ENCODE measurements at regions not wholly inside any gene's neighbourhood (a gene's known extent, or its start where the extent isn't known, plus 50 kb on each side); places are given as distances from the start of the nearest gene placed in this dataset.

- Histone ChIP-seq H3K36me3 (ENCODE audit: insufficient read depth, low read depth, low read length) (no peaks in the 10 kb centered on the region), H3K27me3 (ENCODE audit: insufficient read depth, low read length) (no peaks in the 10 kb centered on the region), H3K4me3 (ENCODE audit: low read length) (no peak overlapping the region), H3K4me1 (ENCODE audit: insufficient read depth, low read length) (no peaks in the 10 kb centered on the region), H3K27ac (ENCODE audit: low read length) (no peak overlapping the region), H3K9ac (ENCODE audit: low read depth, low read length) (no peak overlapping the region), H3K9me3 (ENCODE audit: insufficient read depth, low read depth, low read length) (no peaks in the 10 kb centered on the region)
These were observed 76.5 kb upstream of the ATP8A1 start for GRCh38 chr4:42733380-42733779.

- no peak overlapping the region for H3K27ac ChIP-seq (ENCODE audit: low read length)
- H3K4me1 ChIP-seq (ENCODE audit: insufficient read depth, low read length): no peaks in the 10 kb centered on the region
- no peaks in the 10 kb centered on the region for H3K36me3 ChIP-seq (ENCODE audit: insufficient read depth, low read depth, low read length)
- H3K27me3 ChIP-seq (ENCODE audit: insufficient read depth, low read length): no peaks in the 10 kb centered on the region
- no peak overlapping the region for H3K9ac ChIP-seq (ENCODE audit: low read depth, low read length)
- no peak overlapping the region for H3K4me3 ChIP-seq (ENCODE audit: low read length)
- H3K9me3 ChIP-seq (ENCODE audit: insufficient read depth, low read depth, low read length): no peaks in the 10 kb centered on the region
These were observed 75.9 kb upstream of the ATP8A1 start for GRCh38 chr4:42732776-42733175.

DNA sequence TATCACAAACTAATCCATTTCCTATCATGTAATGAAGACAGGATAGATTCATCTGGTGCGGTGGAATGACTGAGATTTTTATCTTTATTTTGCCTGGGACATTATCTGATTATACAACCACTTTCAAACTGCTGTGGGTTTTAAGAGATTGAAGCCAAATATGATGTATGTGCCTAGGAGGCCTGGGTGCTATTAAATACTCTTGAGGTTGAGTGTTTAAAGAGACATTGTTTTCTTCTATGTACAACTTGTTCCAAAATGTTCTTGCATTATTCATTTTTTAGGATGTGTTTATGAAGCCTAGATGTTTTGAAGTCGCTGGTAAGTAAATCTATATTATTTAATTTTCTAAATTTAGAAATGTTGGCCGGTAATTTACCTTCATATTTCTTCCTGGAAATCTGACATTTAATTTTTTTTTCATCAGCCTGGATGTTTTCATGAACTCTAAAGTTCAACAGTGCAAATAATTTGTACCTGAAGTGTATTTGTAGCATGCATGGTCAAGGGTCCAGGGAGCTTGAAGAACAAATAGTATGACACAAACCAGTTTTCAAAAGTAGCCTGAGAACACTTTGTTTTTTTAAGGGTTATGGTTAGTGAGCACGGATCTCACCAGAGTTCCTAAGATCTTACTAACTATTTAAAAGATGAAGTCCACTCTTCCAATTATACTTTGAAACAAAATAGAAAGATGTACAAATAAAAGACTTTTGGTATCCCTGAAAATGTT is 72.8 kb upstream of the ATP8A1 start:
- no peak overlapping the region for H3K27ac ChIP-seq (ENCODE audit: low read length)
- H3K36me3 ChIP-seq (ENCODE audit: insufficient read depth, low read depth, low read length): no peaks in the 10 kb centered on the region
- no peaks in the 10 kb centered on the region for H3K9me3 ChIP-seq (ENCODE audit: insufficient read depth, low read depth, low read length)
- no peak overlapping the region for H3K4me3 ChIP-seq (ENCODE audit: low read length)
- H3K4me1 ChIP-seq (ENCODE audit: insufficient read depth, low read length): no peaks in the 10 kb centered on the region; the same call in 1 of the 2 replicates
- H3K9ac ChIP-seq (ENCODE audit: low read depth, low read length): no peak overlapping the region
- H3K27me3 ChIP-seq (ENCODE audit: insufficient read depth, low read length): no peaks in the 10 kb centered on the region

- H3K36me3 ChIP-seq (ENCODE audit: insufficient read depth, low read depth, low read length): no peaks in the 10 kb centered on the region
- H3K4me3 ChIP-seq (ENCODE audit: low read length): no peak overlapping the region
- no peaks in the 10 kb centered on the region; the same call in 1 of the 2 replicates for H3K4me1 ChIP-seq (ENCODE audit: insufficient read depth, low read length)
- H3K9ac ChIP-seq (ENCODE audit: low read depth, low read length): no peak overlapping the region
- H3K27ac ChIP-seq (ENCODE audit: low read length): no peak overlapping the region
- no peaks in the 10 kb centered on the region for H3K27me3 ChIP-seq (ENCODE audit: insufficient read depth, low read length)
- H3K9me3 ChIP-seq (ENCODE audit: insufficient read depth, low read depth, low read length): no peaks in the 10 kb centered on the region
These were observed 67.5 kb upstream of the ATP8A1 start for GRCh38 chr4:42724451-42724850.

GRCh38 chr4:42720533-42720932 is 63.6 kb upstream of the ATP8A1 start:
- H3K27me3 ChIP-seq (ENCODE audit: insufficient read depth, low read length): no peaks in the 10 kb centered on the region
- no peak overlapping the region for H3K9ac ChIP-seq (ENCODE audit: low read depth, low read length)
- no peaks in the 10 kb centered on the region for H3K36me3 ChIP-seq (ENCODE audit: insufficient read depth, low read depth, low read length)
- H3K27ac ChIP-seq (ENCODE audit: low read length): no peak overlapping the region
- H3K4me3 ChIP-seq (ENCODE audit: low read length): no peak overlapping the region
- H3K9me3 ChIP-seq (ENCODE audit: insufficient read depth, low read depth, low read length): no peaks in the 10 kb centered on the region
- H3K4me1 ChIP-seq (ENCODE audit: insufficient read depth, low read length): no peaks in the 10 kb centered on the region

GRCh38 chr4:42719257-42719656 is 62.4 kb upstream of the ATP8A1 start:
- Histone ChIP-seq H3K36me3 (ENCODE audit: insufficient read depth, low read depth, low read length) (no peaks in the 10 kb centered on the region), H3K27ac (ENCODE audit: low read length) (no peak overlapping the region), H3K9ac (ENCODE audit: low read depth, low read length) (no peak overlapping the region), H3K9me3 (ENCODE audit: insufficient read depth, low read depth, low read length) (no peaks in the 10 kb centered on the region), H3K27me3 (ENCODE audit: insufficient read depth, low read length) (no peaks in the 10 kb centered on the region), H3K4me3 (ENCODE audit: low read length) (no peak overlapping the region), H3K4me1 (ENCODE audit: insufficient read depth, low read length) (no peaks in the 10 kb centered on the region)

DNA sequence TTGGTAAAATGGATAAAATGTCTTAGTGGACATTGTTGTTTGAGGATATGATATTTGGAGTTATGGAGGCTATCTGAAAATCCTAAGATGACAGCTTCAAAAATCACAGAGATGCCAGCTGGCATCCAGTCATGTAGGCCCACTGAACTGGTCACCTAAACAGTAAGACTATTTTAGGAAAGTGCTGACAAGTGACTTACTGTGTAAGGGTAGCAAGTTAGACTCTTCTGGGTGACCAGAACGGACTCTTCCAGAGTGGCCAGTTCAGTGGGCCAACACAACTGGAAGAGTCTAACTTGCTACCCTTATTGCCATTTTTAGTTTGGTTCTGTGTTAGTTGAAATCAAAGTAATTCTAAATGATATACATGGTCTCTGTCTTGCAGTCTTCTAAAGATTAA is 61.4 kb upstream of the ATP8A1 start:
- no peak overlapping the region for H3K9ac ChIP-seq (ENCODE audit: low read depth, low read length)
- H3K27ac ChIP-seq (ENCODE audit: low read length): no peak overlapping the region
- no peaks in the 10 kb centered on the region for H3K9me3 ChIP-seq (ENCODE audit: insufficient read depth, low read depth, low read length)
- H3K4me1 ChIP-seq (ENCODE audit: insufficient read depth, low read length): no peaks in the 10 kb centered on the region
- no peaks in the 10 kb centered on the region for H3K27me3 ChIP-seq (ENCODE audit: insufficient read depth, low read length)
- H3K36me3 ChIP-seq (ENCODE audit: insufficient read depth, low read depth, low read length): no peaks in the 10 kb centered on the region
- no peak overlapping the region for H3K4me3 ChIP-seq (ENCODE audit: low read length)

GRCh38 chr4:42716996-42717395 is 60.1 kb upstream of the ATP8A1 start:
- no peaks in the 10 kb centered on the region for H3K9me3 ChIP-seq (ENCODE audit: insufficient read depth, low read depth, low read length)
- no peaks in the 10 kb centered on the region for H3K4me1 ChIP-seq (ENCODE audit: insufficient read depth, low read length)
- H3K4me3 ChIP-seq (ENCODE audit: low read length): no peak overlapping the region
- H3K27ac ChIP-seq (ENCODE audit: low read length): no peak overlapping the region
- H3K36me3 ChIP-seq (ENCODE audit: insufficient read depth, low read depth, low read length): no peaks in the 10 kb centered on the region
- no peak overlapping the region for H3K9ac ChIP-seq (ENCODE audit: low read depth, low read length)
- no peaks in the 10 kb centered on the region for H3K27me3 ChIP-seq (ENCODE audit: insufficient read depth, low read length)

DNA sequence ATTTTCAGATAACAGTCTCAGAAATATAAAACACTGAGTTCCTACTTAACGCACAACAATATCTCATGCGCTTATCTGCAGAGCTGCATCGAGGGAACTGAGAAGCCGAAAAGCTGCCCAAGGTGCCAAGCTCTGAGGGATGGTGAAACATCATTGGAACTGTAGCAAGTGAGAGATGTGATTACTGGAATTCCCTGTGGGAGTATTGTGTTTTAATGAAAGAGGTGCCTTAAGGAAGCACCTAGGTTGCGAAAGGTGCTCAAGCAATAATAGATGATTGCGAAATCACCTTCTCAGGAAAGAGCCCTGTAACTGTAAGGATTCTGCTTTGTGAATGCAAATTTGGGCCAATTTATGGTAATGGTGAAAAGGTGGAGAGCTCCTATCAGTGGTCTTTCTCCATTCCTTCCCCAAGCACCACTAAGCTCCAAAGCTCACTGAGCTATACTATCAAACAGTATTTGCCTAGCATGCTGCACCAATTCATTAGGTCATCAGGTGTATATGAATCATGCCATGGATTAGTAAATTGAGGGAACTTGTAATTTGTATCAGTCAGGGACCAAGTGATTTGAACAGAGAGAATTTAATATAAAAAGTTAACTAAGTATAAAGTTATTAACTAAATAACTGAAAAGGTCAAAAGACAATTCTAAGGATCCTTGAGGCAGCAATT is 59.0 kb upstream of the ATP8A1 start:
- H3K36me3 ChIP-seq (ENCODE audit: insufficient read depth, low read depth, low read length): no peaks in the 10 kb centered on the region
- H3K4me3 ChIP-seq (ENCODE audit: low read length): no peak overlapping the region
- H3K9ac ChIP-seq (ENCODE audit: low read depth, low read length): no peak overlapping the region
- no peaks in the 10 kb centered on the region for H3K4me1 ChIP-seq (ENCODE audit: insufficient read depth, low read length)
- H3K9me3 ChIP-seq (ENCODE audit: insufficient read depth, low read depth, low read length): no peaks in the 10 kb centered on the region
- no peaks in the 10 kb centered on the region for H3K27me3 ChIP-seq (ENCODE audit: insufficient read depth, low read length)
- H3K27ac ChIP-seq (ENCODE audit: low read length): no peak overlapping the region

GRCh38 chr4:42713391-42713790 is 56.5 kb upstream of the ATP8A1 start:
- H3K9ac ChIP-seq (ENCODE audit: low read depth, low read length): no peak overlapping the region
- no peaks in the 10 kb centered on the region for H3K27me3 ChIP-seq (ENCODE audit: insufficient read depth, low read length)
- H3K27ac ChIP-seq (ENCODE audit: low read length): no peak overlapping the region
- no peaks in the 10 kb centered on the region for H3K9me3 ChIP-seq (ENCODE audit: insufficient read depth, low read depth, low read length)
- peaks cover 13% of the 10 kb centered on the region; the same call in 1 of the 2 replicates for H3K4me1 ChIP-seq (ENCODE audit: insufficient read depth, low read length)
- no peaks in the 10 kb centered on the region for H3K36me3 ChIP-seq (ENCODE audit: insufficient read depth, low read depth, low read length)
- no peak overlapping the region for H3K4me3 ChIP-seq (ENCODE audit: low read length)

- H3K27ac ChIP-seq (ENCODE audit: low read length): no peak overlapping the region
- H3K9ac ChIP-seq (ENCODE audit: low read depth, low read length): no peak overlapping the region
- no peaks in the 10 kb centered on the region for H3K36me3 ChIP-seq (ENCODE audit: insufficient read depth, low read depth, low read length)
- no peaks in the 10 kb centered on the region for H3K27me3 ChIP-seq (ENCODE audit: insufficient read depth, low read length)
- H3K9me3 ChIP-seq (ENCODE audit: insufficient read depth, low read depth, low read length): no peaks in the 10 kb centered on the region
- H3K4me3 ChIP-seq (ENCODE audit: low read length): no peak overlapping the region
- peaks cover 13% of the 10 kb centered on the region; the same call in 1 of the 2 replicates for H3K4me1 ChIP-seq (ENCODE audit: insufficient read depth, low read length)
These were observed 55.9 kb upstream of the ATP8A1 start for GRCh38 chr4:42712854-42713253.

- no peak overlapping the region for H3K9ac ChIP-seq (ENCODE audit: low read depth, low read length)
- no peaks in the 10 kb centered on the region for H3K36me3 ChIP-seq (ENCODE audit: insufficient read depth, low read depth, low read length)
- no peaks in the 10 kb centered on the region for H3K9me3 ChIP-seq (ENCODE audit: insufficient read depth, low read depth, low read length)
- peaks cover 13% of the 10 kb centered on the region; the same call in 1 of the 2 replicates for H3K4me1 ChIP-seq (ENCODE audit: insufficient read depth, low read length)
- no peaks in the 10 kb centered on the region for H3K27me3 ChIP-seq (ENCODE audit: insufficient read depth, low read length)
- no peak overlapping the region for H3K4me3 ChIP-seq (ENCODE audit: low read length)
- H3K27ac ChIP-seq (ENCODE audit: low read length): no peak overlapping the region
These were observed 54.6 kb upstream of the ATP8A1 start for GRCh38 chr4:42711496-42711895.

Measured in iPS-20b (cell line).